Tibial artery (tissue), 4 donors: ENCODE measurements at regions not wholly inside any gene's neighbourhood (a gene's known extent, or its start where the extent isn't known, plus 50 kb on each side); places are given as distances from the start of the nearest gene placed in this dataset.
A peak's percentile ranks its signal among the peaks of the same experiment; 100 is the strongest.

ENCODE experiments used
- DNase-seq, 2 donors: peaks; one replicate each; pipeline ENCODE4 v3.0.0-alpha.2; 2019
- H3K27ac ChIP-seq, 2 donors: fragments of 200-600 bp; sonication (generic) in 1 of 2; 1 replicate in 1 of 2; 2 replicates in 1 of 2; pipeline ENCODE4 v1.5.1; 2018 to 2019; ENCODE audit warnings: mild to moderate bottlenecking in 1 of 2
- H3K27me3 ChIP-seq, 2 donors: fragments of 200-600 bp; sonication (generic) in 1 of 2; one replicate each; pipeline versions ENCODE4 v1.5.1 to v1.6.0; 2016 to 2019
- H3K36me3 ChIP-seq, 3 donors: fragments of 200-600 bp; sonication (generic) in 2 of 3; one replicate each; pipeline ENCODE4 v1.5.1; 2016 to 2019; ENCODE audit warnings: mild to moderate bottlenecking in 2 of 3
- H3K4me1 ChIP-seq, 4 donors: fragments of 200-600 bp; sonication (generic) in 2 of 4; 1 replicate in 3 of 4; 2 replicates in 1 of 4; pipeline ENCODE4 v1.5.1; 2016 to 2019
- H3K4me3 ChIP-seq, 2 donors: fragments of 200-600 bp; sonication (generic) in 1 of 2; 1 replicate in 1 of 2; 2 replicates in 1 of 2; pipeline ENCODE4 v1.5.1; 2018 to 2019; ENCODE audit warnings: mild to moderate bottlenecking in 2 of 2
- H3K9me3 ChIP-seq, 3 donors: fragments of 200-600 bp; sonication (generic) in 1 of 3; one replicate each; pipeline ENCODE4 v1.5.1; 2016 to 2019
- CTCF ChIP-seq, 2 experiments: fragments of 200-600 bp in 1 of 2; fragments of 450-650 bp in 1 of 2; IDR thresholded peaks; one replicate each; pipeline ENCODE4 v1.5.1; 2017 to 2019; ENCODE audit warnings: antibody characterized with exemption in 2 of 2, mild to moderate bottlenecking in 1 of 2, moderate library complexity in 1 of 2
- intact Hi-C: fragments of 100-400 bp; cut with DNase I; formaldehyde crosslinking; loops from one replicate; pipeline ENCODE4 v1.15.0; 2023; ENCODE audit warnings: low total_unique reads

- intact Hi-C loops, result no loop called here
- Histone ChIP-seq H3K9me3 (no peaks in the 10 kb centered on the region), H3K4me1 (peaks cover 0 to 13% (median 10%) of the 10 kb centered on the region in 4 donors), H3K27me3 (no peaks in the 10 kb centered on the region), H3K36me3 (no peaks in the 10 kb centered on the region), H3K27ac (no peak overlapping the region), H3K4me3 (no peak overlapping the region)
- DNase-seq, result peak; percentile 61 to 73
- TF ChIP-seq CTCF (IDR thresholded peaks at IDR 0.05), result no peak
Observed at GRCh38 chr1:182149411-182149965, 88.0 kb upstream of the ZNF648 start.

- no peaks in the 10 kb centered on the region for H3K27me3 ChIP-seq
- TF ChIP-seq CTCF (IDR thresholded peaks at IDR 0.05), result no peak
- H3K4me3 ChIP-seq, result no peak overlapping the region
- no peaks in the 10 kb centered on the region for H3K36me3 ChIP-seq
- H3K4me1 ChIP-seq, result peaks cover 7 to 29% (median 23%) of the 10 kb centered on the region in 4 donors
- no peaks in the 10 kb centered on the region for H3K9me3 ChIP-seq
- no peak overlapping the region for H3K27ac ChIP-seq
- intact Hi-C loops, result no loop called here
- no peak for DNase-seq
Observed at GRCh38 chr1:182147951-182148350, 86.4 kb upstream of the ZNF648 start.

- no peaks in the 10 kb centered on the region for H3K36me3 ChIP-seq
- H3K27me3 ChIP-seq, result no peaks in the 10 kb centered on the region
- no peak overlapping the region for H3K27ac ChIP-seq
- intact Hi-C loops, result no loop called here
- peak in 1 of 2 donors; percentile 28 for DNase-seq
- no peak overlapping the region for H3K4me3 ChIP-seq
- H3K4me1 ChIP-seq, result peaks cover 7 to 31% (median 24%) of the 10 kb centered on the region in 4 donors
- H3K9me3 ChIP-seq, result no peaks in the 10 kb centered on the region
- no peak for TF ChIP-seq CTCF (IDR thresholded peaks at IDR 0.05)
Observed at GRCh38 chr1:182147136-182147820, 85.8 kb upstream of the ZNF648 start.

- Histone ChIP-seq H3K4me1 (peaks cover 7 to 31% (median 24%) of the 10 kb centered on the region in 4 donors), H3K9me3 (no peaks in the 10 kb centered on the region), H3K27me3 (no peaks in the 10 kb centered on the region), H3K36me3 (no peaks in the 10 kb centered on the region), H3K4me3 (no peak overlapping the region), H3K27ac (no peak overlapping the region)
- no peak for DNase-seq
- intact Hi-C loops, result no loop called here
- TF ChIP-seq CTCF (IDR thresholded peaks at IDR 0.05), result no peak
Observed at GRCh38 chr1:182146286-182146685, 84.8 kb upstream of the ZNF648 start.

- H3K36me3 ChIP-seq, result no peaks in the 10 kb centered on the region
- H3K27ac ChIP-seq, result peak overlapping the region; percentile 88
- TF ChIP-seq CTCF (IDR thresholded peaks at IDR 0.05), result no peak
- no peak for DNase-seq
- H3K27me3 ChIP-seq, result no peaks in the 10 kb centered on the region
- H3K4me1 ChIP-seq, result peaks cover 7 to 34% (median 24%) of the 10 kb centered on the region in 4 donors
- H3K9me3 ChIP-seq, result no peaks in the 10 kb centered on the region
- intact Hi-C loops, result loop anchor here (2.0 kb wide), 1 partner anchor 247 kb away; no protein-coding TSS in a partner anchor
- H3K4me3 ChIP-seq, result no peak overlapping the region
Observed at GRCh38 chr1:182145441-182145840, 83.9 kb upstream of the ZNF648 start.
